K562 (cell line): ENCODE measurements at regions not wholly inside any gene's neighbourhood (a gene's known extent, or its start where the extent isn't known, plus 50 kb on each side); places are given as distances from the start of the nearest gene placed in this dataset.

Experiments
- ARNT ChIP-seq, 2 experiments: fragments of 450-650 bp; IDR thresholded peaks; 2 replicates each; pipeline ENCODE4 v1.6.1; 2016; ENCODE audit warnings: mild to moderate bottlenecking in 1 of 2
- CHD7 ChIP-seq: fragments of 200-600 bp; sonication (generic); IDR thresholded peaks from one replicate; pipeline ENCODE4 v1.6.1; 2012; ENCODE audit warnings: mild to moderate bottlenecking, low read depth, low read length, inconsistent platforms
- COPS2 ChIP-seq: fragments of 450-650 bp; conservative IDR thresholded peaks from 2 replicates; pipeline ENCODE4 v1.6.1; 2016; ENCODE audit warnings: mild to moderate bottlenecking, moderate library complexity
- HNRNPH1 ChIP-seq: fragments of 200-400 bp; formaldehyde crosslinking; optimal IDR thresholded peaks from 2 replicates; pipeline ENCODE3; 2017; ENCODE audit warnings: low read depth, mild to moderate bottlenecking, low read length, moderate library complexity
- MLX ChIP-seq, 2 experiments: fragments of 450-650 bp in 1 of 2; sonication (generic) in 1 of 2; formaldehyde crosslinking; conservative IDR thresholded peaks; 2 replicates each; pipeline versions ENCODE4 v1.4.0 to v1.8.1; 2020 to 2022; ENCODE audit warnings: mild to moderate bottlenecking in 1 of 2, missing genetic modification reagents in 1 of 2
- MTF1 ChIP-seq: fragments of 250-450 bp; sonication (Bioruptor Pico); IDR thresholded peaks from 2 replicates; pipeline ENCODE4 v1.9.0; 2021; ENCODE audit warnings: moderate library complexity, mild to moderate bottlenecking, inconsistent platforms, borderline replicate concordance
- NFE2L1 ChIP-seq: fragments of 450-650 bp; IDR thresholded peaks from 2 replicates; pipeline ENCODE4 v1.6.1; 2016; ENCODE audit warnings: missing genetic modification characterization, low read depth, mild to moderate bottlenecking, missing compliant biosample characterization, moderate library complexity, borderline replicate concordance
- STAT5B ChIP-seq: fragments of 250-450 bp; sonication (Bioruptor Pico); IDR thresholded peaks from 2 replicates; pipeline ENCODE4 v1.8.0; 2021; ENCODE audit warnings: mild to moderate bottlenecking, inconsistent platforms
- TF ChIP-seq, protein P1 (sequence below): fragments of 450-650 bp; IDR thresholded peaks from 2 replicates; pipeline ENCODE4 v1.6.1; 2018; ENCODE audit warnings: mild to moderate bottlenecking, low read depth; ENCODE audit not compliant: partially characterized antibody

GRCh38 chr16:85393674-85394451 is 219.3 kb upstream of the GSE1 start (continued):
- no peak for TF ChIP-seq CHD7
- TF ChIP-seq NFE2L1 = no peak
- no peak for TF ChIP-seq ARNT (IDR thresholded peaks at IDR 0.05)
- TF ChIP-seq, protein P1, sequence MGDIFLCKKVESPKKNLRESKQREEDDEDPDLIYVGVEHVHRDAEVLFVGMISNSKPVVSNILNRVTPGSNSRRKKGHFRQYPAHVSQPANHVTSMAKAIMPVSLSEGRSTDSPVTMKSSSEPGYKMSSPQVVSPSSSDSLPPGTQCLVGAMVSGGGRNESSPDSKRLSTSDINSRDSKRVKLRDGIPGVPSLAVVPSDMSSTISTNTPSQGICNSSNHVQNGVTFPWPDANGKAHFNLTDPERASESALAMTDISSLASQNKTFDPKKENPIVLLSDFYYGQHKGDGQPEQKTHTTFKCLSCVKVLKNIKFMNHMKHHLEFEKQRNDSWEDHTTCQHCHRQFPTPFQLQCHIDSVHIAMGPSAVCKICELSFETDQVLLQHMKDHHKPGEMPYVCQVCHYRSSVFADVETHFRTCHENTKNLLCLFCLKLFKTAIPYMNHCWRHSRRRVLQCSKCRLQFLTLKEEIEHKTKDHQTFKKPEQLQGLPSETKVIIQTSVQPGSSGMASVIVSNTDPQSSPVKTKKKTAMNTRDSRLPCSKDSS = no peak
- no peak for TF ChIP-seq MLX (CRISPR knock-in tag; conservative IDR thresholded peaks at IDR 0.05)
- TF ChIP-seq STAT5B = no peak
- TF ChIP-seq COPS2 = no peak
- no peak for TF ChIP-seq HNRNPH1
- no peak for TF ChIP-seq MTF1 (CRISPR knock-in tag)
